Islet of Langerhans (tissue), 1 donor: ENCODE measurements at regions not wholly inside any gene's neighbourhood (a gene's known extent, or its start where the extent isn't known, plus 50 kb on each side); places are given as distances from the start of the nearest gene placed in this dataset.

Source experiments
- FAIRE-seq: peaks from one replicate; lab custom pipeline; 2011; peaks lifted over from hg19 to GRCh38; lab: Jason Lieb, UNC

DNA sequence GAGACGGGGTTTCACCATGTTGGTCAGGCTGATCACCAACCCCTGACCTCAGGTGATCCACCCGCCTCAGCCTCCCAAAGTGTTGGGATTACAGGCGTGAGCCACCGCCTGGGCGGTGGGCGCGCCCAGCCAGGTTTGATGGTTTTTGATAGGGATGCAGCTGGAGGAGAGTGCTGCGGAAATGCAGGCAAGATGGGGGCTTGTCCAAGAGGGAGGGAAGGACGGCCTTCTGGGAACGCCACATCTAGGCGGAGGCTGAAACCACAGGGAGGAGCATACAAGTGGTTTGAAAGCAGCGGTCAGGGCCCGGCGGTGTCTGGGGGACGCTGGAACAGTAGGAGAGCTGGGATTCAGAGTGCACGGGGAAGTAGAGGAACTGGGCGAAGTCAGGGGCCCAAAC lies 134.6 kb downstream of the VRK1 start:
- FAIRE-seq = no peak

DNA sequence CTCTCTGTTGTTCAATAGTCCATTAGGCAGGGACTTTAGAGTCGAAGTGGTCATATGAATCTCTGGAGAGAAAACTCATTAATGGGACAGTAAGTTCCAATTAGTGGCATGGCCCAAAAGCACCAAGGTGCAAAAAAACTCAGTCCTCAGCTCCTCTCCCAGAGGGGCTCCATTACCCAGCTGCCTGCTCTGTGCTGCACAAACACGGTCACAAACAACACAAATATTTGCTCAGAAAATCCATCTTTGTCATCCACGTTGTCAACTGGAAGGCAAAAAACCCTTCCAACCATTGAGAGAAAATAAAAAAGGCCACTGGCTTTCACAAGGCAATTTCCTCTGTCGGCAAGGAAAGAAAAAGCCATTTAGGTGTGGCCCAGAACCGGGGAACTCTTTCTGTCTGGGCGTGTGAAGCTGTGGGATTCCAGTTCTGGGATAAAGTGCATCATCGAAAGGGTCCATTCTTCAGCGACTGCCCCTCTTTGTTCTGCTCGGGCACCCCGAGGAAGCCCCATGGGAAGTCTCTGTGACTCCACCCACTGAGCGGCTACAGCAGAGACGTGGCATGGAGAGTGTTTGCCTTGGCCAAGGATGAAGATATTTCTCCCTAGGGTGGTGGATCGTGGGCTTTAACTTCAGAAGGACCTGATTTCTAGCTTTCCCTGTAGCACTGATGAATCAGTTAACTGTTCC lies 137.6 kb downstream of the VRK1 start:
- FAIRE-seq = no peak

DNA sequence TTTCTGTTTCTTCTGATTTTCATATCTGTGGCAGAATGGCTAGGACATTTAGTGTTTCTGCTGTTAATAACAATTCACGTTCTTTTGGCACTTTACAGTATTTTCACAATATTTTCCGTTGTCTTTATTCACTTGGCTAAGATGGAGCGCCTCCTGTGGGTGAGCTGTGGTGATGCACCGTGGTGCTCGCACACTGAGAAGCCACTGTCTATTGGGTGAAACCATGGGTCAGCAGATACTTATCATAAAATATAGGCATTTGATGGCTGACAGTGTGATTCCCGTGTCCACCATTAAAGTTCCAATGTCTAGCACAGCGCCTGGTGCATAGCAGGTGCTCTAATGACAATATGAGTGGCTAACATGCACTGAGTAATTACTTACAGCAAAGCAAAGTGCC lies 141.8 kb downstream of the VRK1 start:
- no peak for FAIRE-seq

DNA sequence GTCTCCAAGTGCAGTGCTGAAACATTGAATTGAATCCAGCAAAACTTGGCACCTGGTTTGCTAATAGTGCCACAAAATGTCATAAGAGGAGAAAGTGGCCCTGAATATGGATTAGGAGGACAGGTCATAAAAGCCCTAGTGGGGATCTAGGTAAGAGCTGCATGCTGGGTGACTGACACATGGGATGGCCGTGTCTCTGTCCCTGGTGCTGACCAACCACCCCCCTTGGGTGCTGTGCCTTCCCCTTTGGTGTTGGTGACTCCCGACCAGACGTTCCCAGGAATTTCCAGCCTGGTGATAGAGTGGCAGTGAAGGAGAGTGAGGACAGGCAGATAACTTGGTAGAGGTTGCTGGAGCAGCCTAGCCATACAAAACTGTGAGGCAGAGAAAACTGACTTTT lies 142.8 kb downstream of the VRK1 start:
- no peak for FAIRE-seq

DNA sequence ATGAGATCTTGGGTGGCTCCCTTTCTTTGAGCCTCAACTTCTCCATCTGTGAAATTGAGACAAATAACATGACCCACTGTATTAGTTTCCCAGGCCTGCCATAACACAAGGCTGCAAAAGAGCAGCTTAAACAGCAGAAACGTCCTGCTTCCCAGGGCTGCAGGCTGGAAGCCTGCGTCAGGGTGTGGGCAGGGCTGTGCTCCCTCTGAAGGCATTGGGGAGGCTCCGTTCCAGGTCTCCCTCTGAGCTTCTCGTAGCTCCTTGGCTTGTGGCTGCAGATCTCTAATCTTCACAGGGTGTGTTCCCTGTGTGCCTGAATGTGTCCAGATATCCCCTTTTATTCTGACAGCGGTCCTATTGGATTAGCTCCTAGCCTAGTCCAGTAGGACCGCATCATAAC lies 147.1 kb downstream of the VRK1 start:
- FAIRE-seq = no peak

DNA sequence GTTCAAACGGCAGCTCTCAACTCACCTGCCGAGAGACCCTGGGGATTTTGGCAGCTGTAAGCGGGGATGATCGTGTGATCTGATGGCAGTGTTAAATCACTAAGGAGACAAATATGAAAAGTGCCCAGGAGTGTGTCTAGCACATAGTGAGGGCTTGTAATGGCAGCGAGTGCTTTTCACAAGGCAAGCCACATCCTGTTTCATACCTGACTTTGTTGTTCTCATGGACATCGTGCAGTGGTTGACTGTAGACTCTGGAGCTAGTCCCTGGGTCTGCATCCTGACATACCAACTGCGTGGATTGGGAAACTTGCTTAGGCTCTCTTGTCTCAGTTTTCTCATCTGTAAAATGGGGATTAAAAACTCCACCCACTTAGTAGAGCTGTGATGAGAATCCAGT lies 148.5 kb downstream of the VRK1 start:
- FAIRE-seq = no peak

DNA sequence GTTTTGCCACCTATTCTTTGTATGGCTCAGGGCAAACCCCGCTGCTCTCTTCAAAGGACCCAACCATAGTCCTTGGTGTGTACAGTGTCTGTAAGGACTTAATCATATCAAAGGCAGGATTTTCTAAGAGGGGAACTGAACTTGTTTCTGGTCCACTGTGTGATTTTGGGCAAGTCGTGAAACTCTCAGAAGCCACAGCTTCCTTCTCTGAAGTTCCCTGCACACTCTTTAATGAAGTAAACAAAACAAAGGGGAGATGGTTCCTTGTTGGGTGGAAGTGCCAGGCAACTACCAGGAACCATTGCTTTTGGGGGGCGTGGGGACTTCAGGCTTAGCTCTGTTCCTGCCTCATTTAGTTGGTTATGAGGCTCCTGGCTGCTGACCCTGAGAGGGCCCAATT lies 152.4 kb downstream of the VRK1 start:
- FAIRE-seq = no peak

DNA sequence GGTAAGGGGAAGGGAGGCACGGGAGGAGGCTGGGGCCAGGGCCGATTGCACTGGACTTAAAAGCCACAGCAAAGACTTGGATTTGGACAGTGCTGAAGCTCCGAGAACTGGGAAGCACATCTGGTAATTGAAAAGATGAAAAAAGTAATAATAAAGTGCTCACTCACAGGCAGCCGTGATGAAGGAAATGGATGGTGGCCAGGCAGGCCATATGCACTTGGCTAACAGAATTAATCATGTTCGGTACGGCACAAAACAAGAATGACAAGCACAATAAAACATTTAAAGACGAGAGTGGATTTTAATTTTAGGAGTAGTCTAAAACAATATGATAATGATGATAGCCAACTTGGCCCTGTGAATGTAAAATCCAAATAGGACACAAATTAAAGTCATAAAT lies 154.3 kb downstream of the VRK1 start:
- FAIRE-seq = no peak

DNA sequence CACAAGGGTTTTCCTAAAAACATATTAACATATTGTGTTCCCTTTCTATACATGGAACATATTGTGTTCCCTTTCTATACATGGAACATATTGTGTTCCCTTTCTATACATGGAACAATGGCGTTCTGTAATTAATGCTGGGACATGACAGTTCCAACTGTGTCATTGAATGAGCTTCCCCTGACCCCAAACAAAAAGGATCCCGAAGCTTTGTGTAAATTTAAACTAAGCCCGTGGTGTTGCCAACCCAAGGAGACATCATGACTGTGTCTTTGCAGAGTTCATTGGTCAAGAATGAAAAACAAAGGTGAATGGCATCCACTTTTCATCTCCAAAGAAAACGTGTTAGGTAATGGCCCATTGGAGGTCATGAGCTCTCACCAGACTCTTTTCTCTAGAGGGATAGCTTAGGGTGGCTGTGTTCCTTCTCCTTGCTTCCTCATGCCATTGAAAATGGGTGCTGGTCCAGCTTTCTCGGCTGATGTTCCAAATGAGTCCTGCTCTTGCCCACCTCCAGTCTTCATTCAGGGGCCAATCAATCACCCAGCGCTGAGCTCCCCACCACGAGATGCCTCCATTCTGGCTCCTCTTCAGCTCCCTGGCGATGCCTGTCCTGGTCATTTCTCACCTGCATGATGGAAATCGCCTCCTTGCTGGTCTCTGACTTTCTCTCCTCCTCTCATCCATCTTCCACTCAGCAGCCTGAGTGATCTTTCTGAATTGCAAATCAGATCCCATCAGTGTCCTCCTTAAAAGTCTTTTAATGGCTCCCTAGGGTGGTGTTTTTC lies 156.1 kb downstream of the VRK1 start:
- no peak for FAIRE-seq

DNA sequence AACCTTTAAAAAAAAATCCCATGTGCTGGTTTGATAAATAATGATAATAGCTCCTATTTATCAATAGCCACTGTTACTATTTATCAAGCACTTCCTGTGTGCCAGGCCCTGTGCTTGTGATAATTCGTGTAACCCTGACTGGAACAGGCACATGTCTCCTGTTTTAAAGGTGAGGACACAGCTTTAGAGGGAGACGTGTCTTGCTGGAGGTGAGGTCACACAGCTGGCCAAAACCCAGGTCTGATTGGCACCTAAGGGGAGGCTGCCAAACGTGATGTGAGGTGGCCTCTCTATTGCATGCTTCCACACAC lies 156.6 kb downstream of the VRK1 start:
- FAIRE-seq = no peak

DNA sequence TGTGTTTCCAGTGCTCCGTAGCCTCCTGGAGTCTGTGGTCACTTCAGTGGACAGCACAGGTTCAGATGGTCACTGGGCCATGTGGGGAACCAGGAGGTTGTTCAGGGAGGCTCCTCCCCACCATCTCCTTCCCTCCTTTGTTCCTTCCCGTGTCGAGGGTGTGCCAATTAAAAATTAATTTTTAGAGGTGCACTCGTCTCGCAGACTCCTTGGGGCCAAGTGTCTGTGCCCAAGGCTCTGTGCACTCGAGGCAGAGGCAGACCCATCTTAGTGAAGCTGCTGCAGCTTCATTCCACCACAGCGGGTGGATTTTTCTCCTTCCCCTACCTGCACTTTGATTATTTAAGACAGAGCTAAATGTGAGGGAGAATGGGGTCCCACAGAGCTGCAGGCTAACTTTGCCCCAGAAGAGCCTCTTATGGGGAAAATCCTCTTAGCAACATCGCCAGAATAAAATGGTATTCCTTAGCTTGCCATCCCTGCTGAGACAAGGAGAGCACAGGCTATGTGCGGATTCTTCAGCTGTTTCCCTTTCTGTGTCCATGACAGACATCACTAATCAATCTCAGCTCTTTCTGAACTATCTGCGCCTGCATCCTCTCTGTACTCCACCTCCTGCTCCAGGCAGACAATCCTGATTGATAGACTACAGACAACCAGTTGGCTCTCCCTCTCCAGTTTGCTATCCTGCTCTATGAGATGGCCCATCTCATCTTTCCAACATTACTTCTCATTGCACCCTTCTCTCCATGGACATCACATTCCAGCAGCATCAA lies 159.5 kb downstream of the VRK1 start:
- FAIRE-seq = no peak

DNA sequence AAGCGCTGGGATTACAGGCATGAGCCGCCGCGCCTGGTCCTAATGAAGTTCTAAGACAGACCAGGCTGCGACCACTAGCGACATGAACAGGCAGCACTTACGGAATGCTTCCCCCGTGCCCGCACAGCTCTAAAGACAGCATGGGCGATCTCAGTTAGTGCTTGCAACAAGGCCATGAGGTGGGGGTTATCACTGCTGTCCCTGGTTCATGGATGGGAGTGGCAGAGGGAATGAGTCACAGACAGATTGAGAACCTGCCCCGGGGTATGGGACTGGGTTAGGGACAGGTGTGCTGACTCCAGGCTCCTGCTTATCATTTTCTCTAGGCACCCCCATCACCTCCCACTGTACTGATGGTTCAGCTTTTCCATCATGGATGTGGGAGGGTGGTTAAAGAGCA lies 160.9 kb downstream of the VRK1 start:
- FAIRE-seq = no peak

DNA sequence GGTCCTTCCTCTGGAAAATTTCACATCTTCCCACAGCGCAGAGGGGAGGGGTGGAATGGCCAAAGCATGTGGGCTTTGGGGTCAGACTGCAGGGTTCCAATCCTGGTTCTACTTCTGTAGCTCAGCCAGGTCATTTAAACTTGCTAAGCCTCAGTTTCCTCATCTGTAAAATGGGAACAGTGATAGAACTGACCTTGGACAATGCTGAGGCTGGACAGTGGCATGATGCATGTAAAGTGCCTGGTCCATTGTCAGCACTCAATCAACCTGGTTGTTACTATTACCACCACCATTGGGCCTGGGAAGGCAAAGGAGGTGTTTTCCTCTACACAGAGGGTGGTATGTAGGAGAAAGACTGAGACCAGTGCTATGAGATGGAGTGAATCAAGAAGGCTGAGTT lies 162.8 kb downstream of the VRK1 start:
- FAIRE-seq = no peak

DNA sequence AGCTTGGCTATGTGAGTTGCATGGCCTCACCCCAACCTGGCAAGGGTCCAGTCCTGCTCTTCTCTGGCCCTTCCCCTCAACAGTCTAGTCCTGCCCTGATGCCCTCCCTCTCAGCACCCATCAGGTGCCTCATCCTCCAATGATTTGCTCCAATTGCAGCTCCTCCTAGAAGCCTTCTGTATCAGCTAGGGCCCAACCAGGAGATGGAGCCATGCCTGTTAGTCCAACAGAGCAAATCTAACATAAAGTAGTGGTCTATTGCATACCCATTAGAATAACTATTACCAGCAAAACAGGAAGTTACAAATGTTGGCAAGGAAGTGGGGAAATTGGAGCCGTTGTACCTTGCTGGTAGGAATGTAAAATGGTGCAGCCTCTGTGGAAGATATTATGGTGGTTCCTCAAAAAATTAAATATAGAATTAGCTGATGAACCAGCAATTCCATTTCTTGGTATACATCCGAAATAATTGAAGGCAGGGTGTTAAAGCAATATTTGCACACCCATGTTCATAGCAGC lies 163.5 kb downstream of the VRK1 start:
- FAIRE-seq = no peak

DNA sequence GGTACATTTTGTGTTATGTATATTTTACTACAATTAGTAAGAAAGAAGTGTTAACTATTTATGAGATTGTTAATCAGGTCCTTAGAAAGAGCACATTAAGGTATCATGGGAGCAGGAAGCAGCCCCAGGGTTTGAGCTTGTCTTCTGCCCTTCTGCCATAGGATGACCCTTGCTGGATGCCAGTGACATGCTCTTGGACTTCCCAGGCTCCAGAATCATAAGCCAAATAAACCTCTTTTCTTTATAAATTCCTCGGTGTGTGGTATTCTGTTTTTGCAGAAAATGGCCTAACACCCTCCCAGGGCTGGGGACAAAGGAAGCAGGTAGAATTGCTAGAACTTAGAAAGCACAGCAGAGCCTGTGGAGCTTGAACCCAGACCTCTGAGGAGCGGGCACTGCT lies 164.7 kb downstream of the VRK1 start:
- FAIRE-seq = no peak

DNA sequence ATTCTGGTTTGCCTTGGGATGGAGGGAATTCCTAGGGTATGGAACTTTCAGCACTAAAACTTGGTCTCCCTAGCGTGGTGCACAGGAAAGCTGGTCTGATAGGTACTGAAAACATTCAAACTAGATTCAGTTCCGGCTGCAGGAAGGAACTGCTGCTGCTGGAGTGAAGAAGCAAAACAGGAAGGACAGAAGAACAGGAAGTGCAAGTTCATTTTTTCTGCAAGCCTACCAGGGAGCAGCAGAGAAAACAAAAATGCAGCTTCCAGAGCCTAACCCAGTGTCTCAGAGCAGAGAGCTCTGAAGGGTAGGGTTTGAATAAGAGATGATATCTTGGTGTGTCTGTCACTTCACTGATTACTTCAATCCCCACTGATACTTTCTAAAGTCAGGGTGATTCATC lies 165.2 kb downstream of the VRK1 start:
- no peak for FAIRE-seq

DNA sequence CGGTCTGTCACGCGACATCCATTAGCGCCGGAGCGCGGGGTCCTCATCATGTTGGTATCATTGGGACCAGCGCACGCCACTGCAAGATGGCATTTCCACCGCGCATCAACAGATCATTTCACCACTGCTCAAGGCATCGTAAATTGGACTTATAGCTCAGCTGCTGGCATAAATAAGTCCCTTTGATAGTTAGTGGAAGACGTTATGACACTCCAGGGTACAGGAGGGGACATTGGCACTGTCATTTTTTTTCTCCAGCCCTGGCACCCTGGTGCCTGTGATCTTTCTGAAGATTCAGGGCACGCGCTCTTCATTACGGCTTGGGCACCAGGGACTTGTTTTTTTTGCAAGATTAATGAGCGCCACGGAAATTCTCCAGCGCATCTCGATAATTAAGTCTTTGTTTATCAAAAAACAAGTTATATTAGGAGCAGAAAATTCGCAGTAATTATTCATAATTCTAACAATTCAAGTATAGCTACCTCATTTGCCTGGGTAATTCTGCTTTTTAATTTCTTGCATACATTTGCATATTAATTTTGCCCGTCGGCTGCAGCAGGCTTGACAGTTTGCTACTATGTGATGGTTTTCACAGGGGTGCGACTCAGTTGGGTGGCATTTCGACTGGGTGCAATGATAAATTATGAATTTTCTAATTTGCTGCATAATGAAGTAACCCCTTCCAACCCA lies 167.7 kb downstream of the VRK1 start:
- no peak for FAIRE-seq

DNA sequence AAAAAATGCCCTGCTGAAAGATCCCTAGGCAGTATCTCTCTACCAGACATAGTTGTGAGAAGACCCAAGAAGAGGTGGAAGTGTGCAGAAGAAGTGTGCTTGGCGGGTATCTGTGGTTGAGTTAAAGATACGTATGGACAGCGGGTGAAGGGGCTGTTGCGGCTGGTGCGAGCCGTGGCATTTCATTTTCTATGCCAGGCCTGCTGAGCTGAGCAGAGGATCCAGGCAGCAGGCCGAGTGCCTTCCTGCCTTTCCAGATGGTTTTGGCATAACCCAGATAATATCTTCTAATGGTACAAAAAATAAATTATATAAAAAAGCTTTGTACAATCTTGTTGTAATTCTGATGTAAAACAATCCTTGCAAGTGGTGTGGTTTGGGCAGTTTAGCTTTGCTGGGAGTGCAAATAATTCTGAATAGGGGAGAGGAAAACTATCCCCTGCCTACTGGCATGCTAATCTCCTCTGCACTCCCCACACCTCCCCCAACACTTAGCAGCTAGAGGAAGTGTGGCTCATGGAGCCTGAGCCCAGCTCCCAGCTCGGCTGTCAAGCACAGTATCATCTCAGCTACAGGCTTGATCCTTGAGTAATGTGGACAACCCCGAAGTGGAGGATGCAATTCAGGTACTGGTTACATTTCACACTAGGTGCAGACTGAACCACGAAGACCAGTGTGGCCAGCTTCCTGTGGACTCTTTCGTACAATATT lies 168.9 kb downstream of the VRK1 start:
- FAIRE-seq = no peak

DNA sequence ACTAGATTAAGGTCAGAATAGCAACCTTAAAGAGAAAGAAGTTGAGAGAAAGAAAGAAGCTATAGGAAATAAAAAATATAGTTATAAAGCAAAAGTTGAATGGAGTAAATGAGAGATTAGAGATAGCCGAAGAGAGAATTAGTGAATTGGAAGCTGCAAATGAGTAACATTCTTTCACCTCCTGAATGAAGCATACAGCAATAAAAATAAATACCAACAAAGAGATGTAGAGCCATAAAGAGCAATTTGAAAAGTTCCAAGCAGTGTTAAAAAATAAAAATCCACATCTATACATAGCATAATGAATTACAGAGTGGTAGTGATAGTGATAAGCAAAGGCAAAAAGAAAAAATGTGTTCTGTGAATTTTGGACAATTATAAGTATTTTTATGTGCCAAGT lies 177.9 kb downstream of the VRK1 start:
- FAIRE-seq = no peak

DNA sequence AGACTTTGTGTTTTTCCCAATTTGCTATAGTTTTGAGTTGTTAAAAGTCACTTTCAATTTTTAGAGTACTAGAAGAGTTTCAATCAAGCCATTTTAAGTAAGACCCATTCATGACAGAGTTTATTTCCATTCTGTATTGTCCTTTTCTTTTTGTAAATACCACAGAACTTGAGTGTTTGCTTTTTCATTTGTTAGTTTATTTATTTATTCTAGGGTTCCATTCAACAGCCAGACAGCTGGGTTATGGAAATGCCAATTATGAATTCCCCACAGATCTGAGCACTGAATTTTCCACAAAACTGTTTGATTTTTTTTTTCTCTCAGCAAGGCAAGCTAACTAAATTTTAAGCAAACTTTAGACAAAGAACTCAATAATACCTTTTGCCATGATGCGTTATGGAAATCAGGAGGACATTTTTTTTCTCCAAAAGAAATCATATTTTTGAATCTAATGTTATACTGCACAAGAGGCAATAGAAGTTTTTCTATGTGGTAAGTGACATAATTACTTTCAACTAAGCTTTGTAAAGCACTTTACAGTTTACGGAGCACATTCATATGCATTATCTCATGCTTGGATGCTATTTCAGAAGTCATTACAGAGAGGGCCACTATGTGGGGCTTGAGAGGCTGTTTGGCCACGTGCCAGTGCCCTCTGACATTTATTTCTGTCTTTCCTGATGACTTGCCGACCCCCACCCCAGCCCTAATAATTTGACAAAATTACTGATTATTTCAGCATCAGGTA lies 181.5 kb downstream of the VRK1 start:
- FAIRE-seq = no peak

DNA sequence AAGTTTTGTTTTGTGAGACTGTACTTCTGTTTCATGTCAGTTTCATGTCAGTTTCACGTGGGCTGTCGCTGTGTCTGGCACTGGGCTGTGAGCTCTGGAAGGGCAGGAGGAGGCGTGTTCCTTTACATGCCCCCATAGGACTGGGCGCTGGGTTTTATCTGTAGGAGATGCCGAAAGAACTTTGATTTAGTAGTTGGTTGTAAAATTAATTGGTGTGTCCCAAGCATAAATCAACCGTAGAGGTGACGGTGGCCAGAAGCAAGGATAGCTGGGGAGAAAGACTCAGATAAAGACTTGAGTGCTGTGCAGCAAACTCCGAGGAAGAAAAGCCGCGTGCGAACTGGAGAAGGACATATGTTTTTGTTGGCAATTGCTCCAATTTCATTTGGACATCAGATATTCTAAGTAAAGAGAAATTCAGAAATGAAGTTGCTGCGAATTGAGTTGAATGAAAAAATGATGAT lies 182.5 kb downstream of the VRK1 start:
- no peak for FAIRE-seq
